SKM-1 treated with dmso at 0.1 percent for 144 hours (cell line): ENCODE measurements at regions not wholly inside any gene's neighbourhood (a gene's known extent, or its start where the extent isn't known, plus 50 kb on each side); places are given as distances from the start of the nearest gene placed in this dataset.
"Not testable (repeated sequence)": the region's sequence is repeated elsewhere in the genome, so short reads cannot be mapped to it uniquely, and the experiment has no call there.

Experiments
- DNase-seq: peaks from one replicate; lab custom pipeline; 2025; ENCODE audit not compliant: unreplicated experiment; lab: John Stamatoyannopoulos, UW

DNA sequence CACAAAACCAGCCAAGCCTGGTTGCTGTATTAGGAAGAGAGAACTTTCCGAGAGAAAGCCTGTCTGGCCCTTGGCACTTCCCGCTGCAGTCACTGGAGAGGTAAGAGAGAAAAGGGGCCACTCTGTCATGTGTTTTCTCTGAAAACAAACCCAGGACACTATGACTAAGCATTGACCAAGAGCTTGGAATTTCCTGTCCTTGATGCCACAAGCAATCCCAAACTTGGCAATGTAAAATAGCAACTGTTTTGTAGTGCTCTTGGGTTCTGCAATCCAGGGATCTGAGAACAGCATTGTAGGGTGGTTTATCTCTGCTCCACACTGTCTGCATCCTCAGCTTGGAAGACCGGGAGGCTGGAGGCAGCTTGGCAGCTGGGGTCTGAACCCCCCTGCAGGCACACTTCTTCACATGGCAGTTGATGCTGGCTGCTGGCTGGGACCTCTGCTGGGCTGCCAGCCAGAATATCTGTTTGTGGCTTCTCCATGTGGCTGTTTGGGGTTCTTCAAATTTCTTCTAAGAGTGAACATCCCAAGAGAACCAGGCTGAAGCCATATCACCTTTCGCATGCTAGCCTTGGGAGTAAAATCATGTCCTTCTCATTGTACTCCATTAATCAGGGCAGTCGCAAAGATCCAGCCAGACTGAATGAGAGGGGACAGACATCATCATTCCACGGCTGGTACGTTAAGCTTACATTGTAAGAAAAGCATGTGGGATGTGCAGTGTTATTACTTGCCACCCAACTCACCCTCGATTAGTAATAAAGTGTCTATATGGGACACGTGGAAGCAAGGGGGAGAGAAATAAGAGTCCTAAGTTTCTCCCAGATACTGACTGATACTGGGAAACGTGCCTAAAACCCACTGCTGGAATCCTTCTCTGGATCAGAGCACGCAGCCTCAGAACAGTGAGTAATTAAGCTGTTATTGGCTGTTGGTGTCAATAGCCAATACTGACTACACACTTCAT, 537.4 kb upstream of the B3GAT1 start:
- no peak for DNase-seq

GRCh38 chr11:134947556-134947955, 535.5 kb upstream of the B3GAT1 start:
- no peak for DNase-seq

- no peak for DNase-seq
Observed at GRCh38 chr11:134945993-134946392, 534.0 kb upstream of the B3GAT1 start.

- no peak for DNase-seq
Observed at GRCh38 chr11:134944986-134945385, 532.9 kb upstream of the B3GAT1 start.

- DNase-seq = no peak
Observed at GRCh38 chr11:134944131-134944530, 532.1 kb upstream of the B3GAT1 start.

DNA sequence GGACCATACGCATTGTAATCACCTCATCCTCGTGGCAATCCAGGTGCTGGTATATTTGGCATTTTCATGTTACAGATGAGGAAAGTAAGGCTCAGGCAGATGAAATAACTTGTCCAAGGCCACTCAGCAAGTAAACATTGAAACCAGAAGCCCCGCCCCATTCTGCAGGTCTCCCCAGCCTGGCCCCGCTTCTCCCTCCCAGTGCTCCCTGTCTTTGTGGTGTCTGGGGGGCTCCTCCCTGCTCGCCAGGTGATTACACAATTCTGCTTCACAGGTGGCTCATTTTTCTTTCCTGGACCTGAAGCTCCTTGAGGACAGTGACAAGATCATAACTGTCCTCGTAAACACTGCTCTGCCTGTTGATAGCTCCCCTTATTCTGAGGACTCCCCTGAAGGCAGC, 531.5 kb upstream of the B3GAT1 start:
- no peak for DNase-seq

- no peak for DNase-seq
Observed at GRCh38 chr11:134942681-134943080, 530.6 kb upstream of the B3GAT1 start.

DNA sequence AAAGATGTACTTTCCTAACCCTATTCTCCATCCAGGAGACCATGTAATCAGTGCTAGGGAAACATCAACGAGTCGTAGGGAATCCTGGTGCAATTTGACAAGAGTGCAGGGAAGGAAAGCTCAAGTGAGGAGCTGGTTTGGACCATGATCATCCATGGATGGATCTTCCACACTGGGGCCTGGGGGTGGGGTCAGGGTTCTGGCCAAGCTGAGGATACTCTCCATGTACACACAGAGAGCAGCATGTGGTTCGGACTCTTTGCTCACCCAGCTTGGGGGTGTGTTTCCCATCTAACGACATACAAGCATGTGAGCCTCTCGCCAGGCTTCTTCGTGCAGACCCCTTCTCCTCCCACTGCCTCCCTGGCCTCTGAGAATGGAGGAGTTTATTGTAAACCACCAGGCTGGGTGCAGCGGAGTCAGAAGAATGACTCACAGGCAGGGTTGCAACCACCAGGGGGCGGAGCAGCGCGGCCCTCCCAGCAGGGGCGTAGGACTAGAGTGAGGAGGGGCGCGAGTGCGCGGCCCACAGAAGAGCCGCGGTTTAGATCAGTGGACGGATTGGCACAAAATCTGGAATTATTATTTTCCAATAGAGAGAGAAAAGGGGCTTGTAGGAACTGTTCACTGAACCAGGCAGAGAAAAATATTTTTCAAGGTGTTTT, 530.0 kb upstream of the B3GAT1 start:
- not testable (repeated sequence) for DNase-seq

DNA sequence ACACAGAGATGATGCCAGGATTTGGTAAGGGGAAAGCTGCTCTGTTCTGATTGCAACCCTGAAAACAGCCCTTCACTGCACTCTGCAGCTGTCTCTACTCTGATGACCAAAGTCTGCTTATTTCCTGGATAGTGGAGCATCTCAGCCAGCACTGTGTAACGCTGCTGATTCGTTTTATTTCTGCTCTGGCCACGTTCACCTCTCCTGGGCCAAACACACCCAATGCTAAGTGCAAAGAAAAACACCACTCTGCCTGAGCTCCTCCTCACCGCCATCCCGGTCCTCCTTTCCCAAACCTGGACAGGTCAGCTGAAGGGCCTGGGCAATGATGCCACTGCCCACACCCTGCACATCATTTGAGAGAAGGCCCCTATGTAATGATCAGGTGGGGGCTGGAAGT, 529.3 kb upstream of the B3GAT1 start:
- DNase-seq = no peak

- DNase-seq = no peak
Observed at GRCh38 chr11:134940441-134941126, 528.5 kb upstream of the B3GAT1 start.

DNA sequence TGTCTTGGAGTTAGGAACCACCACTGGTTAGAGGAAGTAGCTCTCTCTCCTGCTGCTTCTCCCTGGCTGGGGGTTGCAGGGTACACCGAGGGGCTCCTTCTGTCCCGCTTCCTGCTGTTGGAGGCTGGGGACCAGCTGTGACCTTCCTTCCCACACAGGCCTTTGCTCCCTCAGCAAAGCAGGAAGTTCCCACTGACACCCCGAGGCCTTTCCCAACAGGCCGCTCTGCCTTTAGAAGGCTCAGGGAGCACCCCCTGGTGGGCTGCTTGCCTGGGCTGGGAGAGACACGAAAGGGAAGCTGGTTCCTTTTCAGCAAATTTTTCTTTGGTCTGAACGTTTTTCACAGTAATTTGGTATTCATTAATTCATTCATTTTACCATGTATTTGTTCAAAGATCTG, 527.9 kb upstream of the B3GAT1 start:
- no peak for DNase-seq

GRCh38 chr11:134939031-134939430, 527.0 kb upstream of the B3GAT1 start:
- no peak for DNase-seq

GRCh38 chr11:134938212-134938611, 526.2 kb upstream of the B3GAT1 start:
- DNase-seq = no peak

- not testable (repeated sequence) for DNase-seq
Observed at GRCh38 chr11:134937193-134937592, 525.2 kb upstream of the B3GAT1 start.

DNA sequence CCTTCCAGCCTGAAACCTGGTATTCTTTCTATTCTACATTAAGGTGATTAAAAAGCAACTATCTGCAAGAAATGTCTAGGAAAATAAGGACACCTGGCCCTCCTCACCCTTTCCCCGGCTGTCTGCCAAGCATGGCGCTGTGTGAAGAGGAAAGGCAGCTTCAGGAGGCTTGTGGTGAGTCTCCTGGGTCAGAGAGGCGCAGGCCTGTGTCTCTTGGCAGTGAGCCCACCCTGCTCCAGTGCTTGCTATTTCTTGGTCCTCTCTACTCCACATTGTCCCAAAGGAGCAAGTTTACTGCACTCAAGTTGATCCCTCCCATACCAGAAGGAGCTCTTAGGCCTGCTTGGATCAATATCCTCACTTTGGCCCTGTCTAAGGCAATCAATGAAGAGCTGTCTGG, 520.7 kb upstream of the B3GAT1 start:
- no peak for DNase-seq

- no peak for DNase-seq
Observed at GRCh38 chr11:134925432-134925831, 513.4 kb upstream of the B3GAT1 start.

DNA sequence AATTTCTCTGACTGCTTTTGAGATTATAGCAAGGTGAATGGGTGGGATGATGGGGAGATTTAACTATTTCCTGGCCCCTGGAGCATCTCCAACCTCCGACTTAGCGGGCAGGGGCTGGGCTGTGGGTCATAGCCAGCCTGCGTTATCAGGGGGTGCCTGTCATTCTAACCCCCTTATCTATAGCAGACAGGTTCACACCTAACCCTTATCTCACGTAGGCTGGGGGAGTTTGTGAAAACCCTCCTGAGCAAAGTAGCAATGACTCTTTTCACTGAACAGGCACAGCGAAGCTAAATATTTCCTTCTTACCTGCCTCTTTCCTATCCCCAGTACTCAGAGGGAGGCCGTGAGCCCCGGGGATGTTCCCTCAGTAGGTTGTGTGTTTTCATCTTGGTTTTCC, 511.4 kb upstream of the B3GAT1 start:
- no peak for DNase-seq

- DNase-seq = no peak
Observed at GRCh38 chr11:134921938-134922337, 509.9 kb upstream of the B3GAT1 start.

DNA sequence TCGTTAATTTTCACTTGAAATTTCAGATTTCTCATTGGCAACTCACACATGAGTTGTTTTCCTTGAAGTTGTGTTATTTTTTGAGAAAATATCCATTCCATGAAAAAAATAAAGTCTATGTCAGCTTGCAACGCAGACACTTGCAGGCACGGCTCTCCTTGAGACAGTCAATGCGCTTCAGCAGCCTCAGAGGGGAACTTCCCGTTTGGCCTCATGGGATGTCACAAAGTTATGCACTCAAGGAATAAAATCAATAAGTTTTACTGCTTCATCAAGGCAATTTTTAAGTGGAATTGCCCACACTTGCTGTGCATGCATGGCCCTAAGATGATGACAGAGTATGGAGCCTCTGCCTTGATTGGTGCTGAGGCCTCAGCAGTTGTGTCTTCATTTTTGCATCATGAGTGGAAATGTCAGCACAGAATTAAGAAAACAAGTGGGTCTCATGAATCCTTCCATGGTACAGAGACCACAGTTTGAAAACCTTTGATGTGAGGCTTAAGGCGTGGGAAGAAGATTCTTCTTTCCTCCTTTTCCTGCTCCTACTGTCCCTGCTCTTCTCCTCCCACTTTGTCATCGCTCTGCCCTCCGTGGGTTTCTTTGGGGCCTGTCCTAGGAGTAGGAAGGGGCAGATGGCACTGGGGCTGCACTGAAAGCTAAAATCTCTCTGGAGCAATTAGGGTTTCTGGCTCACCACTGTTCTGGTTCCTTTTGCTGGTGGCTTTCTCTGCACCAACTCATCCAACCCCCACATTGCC, 509.0 kb upstream of the B3GAT1 start:
- DNase-seq = no peak

- no peak for DNase-seq
Observed at GRCh38 chr11:134916421-134917213, 504.6 kb upstream of the B3GAT1 start.
